ENCODE measurements at regions not wholly inside any gene's neighbourhood (a gene's known extent, or its start where the extent isn't known, plus 50 kb on each side); places are given as distances from the start of the nearest gene placed in this dataset.

- TF ChIP-seq CTCF (IDR thresholded peaks at IDR 0.05; ENCODE audit: low read length, missing control alignments), result no peak
- no peak for DNase-seq (ENCODE audit: low read depth)
- no peak overlapping the region for H3K4me3 ChIP-seq (replicated peaks; ENCODE audit: low read depth, low read length)
These were observed 362.0 kb upstream of the NFE2L3 start for GRCh38 chr7:25789701-25790640.

- TF ChIP-seq CTCF (IDR thresholded peaks at IDR 0.05; ENCODE audit: low read length, missing control alignments), result no peak
- DNase-seq (ENCODE audit: low read depth), result no peak
- H3K4me3 ChIP-seq (replicated peaks; ENCODE audit: low read depth, low read length), result no peak overlapping the region
These were observed 361.0 kb upstream of the NFE2L3 start for GRCh38 chr7:25790963-25791362.

- TF ChIP-seq CTCF (IDR thresholded peaks at IDR 0.05; ENCODE audit: low read length, missing control alignments), result no peak
- DNase-seq (ENCODE audit: low read depth), result no peak
- H3K4me3 ChIP-seq (replicated peaks; ENCODE audit: low read depth, low read length), result no peak overlapping the region
These were observed 359.4 kb upstream of the NFE2L3 start for GRCh38 chr7:25792586-25792985.

- DNase-seq (ENCODE audit: low read depth), result peak; percentile 1
- no peak for TF ChIP-seq CTCF (IDR thresholded peaks at IDR 0.05; ENCODE audit: low read length, missing control alignments)
- no peak overlapping the region for H3K4me3 ChIP-seq (replicated peaks; ENCODE audit: low read depth, low read length)
These were observed 356.2 kb upstream of the NFE2L3 start for GRCh38 chr7:25795824-25796235.

- no peak for TF ChIP-seq CTCF (IDR thresholded peaks at IDR 0.05; ENCODE audit: low read length, missing control alignments)
- no peak for DNase-seq (ENCODE audit: low read depth)
- H3K4me3 ChIP-seq (replicated peaks; ENCODE audit: low read depth, low read length), result no peak overlapping the region
These were observed 353.7 kb upstream of the NFE2L3 start for GRCh38 chr7:25798344-25798743.

- no peak for TF ChIP-seq CTCF (IDR thresholded peaks at IDR 0.05; ENCODE audit: low read length, missing control alignments)
- no peak overlapping the region for H3K4me3 ChIP-seq (replicated peaks; ENCODE audit: low read depth, low read length)
- DNase-seq (ENCODE audit: low read depth), result no peak
These were observed 350.8 kb upstream of the NFE2L3 start for GRCh38 chr7:25801214-25801613.

GRCh38 chr7:25802057-25802456, 349.9 kb upstream of the NFE2L3 start:
- no peak for TF ChIP-seq CTCF (IDR thresholded peaks at IDR 0.05; ENCODE audit: low read length, missing control alignments)
- no peak overlapping the region for H3K4me3 ChIP-seq (replicated peaks; ENCODE audit: low read depth, low read length)
- no peak for DNase-seq (ENCODE audit: low read depth)
